ENCODE measurements at regions not wholly inside any gene's neighbourhood (a gene's known extent, or its start where the extent isn't known, plus 50 kb on each side); places are given as distances from the start of the nearest gene placed in this dataset.
A peak's percentile ranks its signal among the peaks of the same experiment; 100 is the strongest.
"Not testable (repeated sequence)": the region's sequence is repeated elsewhere in the genome, so short reads cannot be mapped to it uniquely, and the experiment has no call there.

GRCh38 chr12:90829044-90829443 is 125.9 kb downstream of the CCER1 start:
- no peak for DNase-seq (ENCODE audit: low read depth)

GRCh38 chr12:90828621-90829020 is 126.4 kb downstream of the CCER1 start:
- DNase-seq (ENCODE audit: low read depth): no peak

- no peak for DNase-seq (ENCODE audit: low read depth)
Measured at GRCh38 chr12:90827567-90827966, 127.4 kb downstream of the CCER1 start.

GRCh38 chr12:90826036-90826435 is 128.9 kb downstream of the CCER1 start:
- no peak for DNase-seq (ENCODE audit: low read depth)

- DNase-seq (ENCODE audit: low read depth): no peak
Measured at GRCh38 chr12:90823859-90824258, 131.1 kb downstream of the CCER1 start.

- no peak for DNase-seq (ENCODE audit: low read depth)
Measured at GRCh38 chr12:90819709-90820108, 135.3 kb downstream of the CCER1 start.

GRCh38 chr12:90816353-90817089 is 138.5 kb downstream of the CCER1 start:
- DNase-seq (ENCODE audit: low read depth): no peak

- DNase-seq (ENCODE audit: low read depth): no peak
Measured at GRCh38 chr12:90809940-90810339, 145.0 kb downstream of the CCER1 start.

- no peak for DNase-seq (ENCODE audit: low read depth)
Measured at GRCh38 chr12:90808568-90808967, 146.4 kb downstream of the CCER1 start.

- no peak for DNase-seq (ENCODE audit: low read depth)
Measured at GRCh38 chr12:90802727-90803126, 152.2 kb downstream of the CCER1 start.

GRCh38 chr12:90801776-90802175 is 153.2 kb downstream of the CCER1 start:
- DNase-seq (ENCODE audit: low read depth): peak; percentile 9

- DNase-seq (ENCODE audit: low read depth): no peak
Measured at GRCh38 chr12:90794212-90794611, 160.8 kb downstream of the CCER1 start.

- not testable (repeated sequence) for DNase-seq (ENCODE audit: low read depth)
Measured at GRCh38 chr12:90792718-90793117, 162.3 kb downstream of the CCER1 start.

- no peak for DNase-seq (ENCODE audit: low read depth)
Measured at GRCh38 chr12:90791445-90791844, 163.5 kb downstream of the CCER1 start.

- DNase-seq (ENCODE audit: low read depth): no peak
Measured at GRCh38 chr12:90790747-90791146, 164.2 kb downstream of the CCER1 start.

- no peak for DNase-seq (ENCODE audit: low read depth)
Measured at GRCh38 chr12:90773491-90773890, 181.5 kb downstream of the CCER1 start.

GRCh38 chr12:90770861-90771260 is 184.1 kb downstream of the CCER1 start:
- no peak for DNase-seq (ENCODE audit: low read depth)

GRCh38 chr12:90757957-90758356 is 197.0 kb downstream of the CCER1 start:
- no peak for DNase-seq (ENCODE audit: low read depth)

GRCh38 chr12:90745211-90745610 is 209.8 kb downstream of the CCER1 start:
- DNase-seq (ENCODE audit: low read depth): no peak

GRCh38 chr12:90741611-90742010 is 213.4 kb downstream of the CCER1 start:
- DNase-seq (ENCODE audit: low read depth): peak; percentile 5

GRCh38 chr12:90729736-90730135 is 225.2 kb downstream of the CCER1 start:
- no peak for DNase-seq (ENCODE audit: low read depth)

- DNase-seq (ENCODE audit: low read depth): no peak
Measured at GRCh38 chr12:90712671-90713070, 242.3 kb downstream of the CCER1 start.

- DNase-seq (ENCODE audit: low read depth): no peak
Measured at GRCh38 chr12:90710711-90711110, 244.3 kb downstream of the CCER1 start.

- DNase-seq (ENCODE audit: low read depth): no peak
Measured at GRCh38 chr12:90706036-90706435, 248.9 kb downstream of the CCER1 start.
